ENCODE measurements at regions not wholly inside any gene's neighbourhood (a gene's known extent, or its start where the extent isn't known, plus 50 kb on each side); places are given as distances from the start of the nearest gene placed in this dataset.

DNA sequence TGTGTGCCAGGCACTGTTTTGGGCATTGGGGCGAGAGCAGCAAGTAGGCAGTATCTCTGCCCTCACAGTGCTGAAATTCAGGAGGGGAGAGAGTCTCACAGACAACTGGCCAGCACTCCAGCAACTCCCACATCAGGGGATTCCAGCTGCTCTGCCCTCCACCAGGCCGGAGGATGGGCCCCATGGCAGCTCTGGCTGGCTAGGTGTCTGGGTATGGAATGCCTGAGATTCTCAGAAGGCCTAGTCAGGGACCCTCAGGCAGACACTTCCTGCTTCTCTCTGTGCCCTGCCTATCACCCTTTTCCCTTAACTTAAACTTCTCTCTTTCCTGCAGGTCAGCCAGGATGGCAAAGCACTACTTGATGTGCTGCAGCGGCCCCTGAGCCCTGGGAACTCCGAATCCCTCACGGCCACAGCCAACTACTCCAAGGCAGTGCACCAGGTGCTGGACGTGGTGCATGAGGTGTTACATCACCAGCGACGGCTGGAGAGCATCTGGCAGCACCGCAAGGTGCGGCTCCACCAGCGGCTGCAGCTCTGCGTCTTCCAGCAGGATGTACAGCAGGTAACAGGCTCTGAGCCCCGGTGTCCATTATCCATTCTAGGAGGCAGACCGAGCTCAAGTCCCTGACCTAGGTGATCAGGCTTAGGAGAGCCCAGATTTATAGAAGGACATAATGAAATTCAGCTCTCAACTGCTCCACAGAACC, 342.2 kb upstream of the ROPN1 start:
- no peak for TF ChIP-seq EZH2phosphoT487 (IDR thresholded peaks at IDR 0.05; ENCODE audit: borderline replicate concordance, low read depth, low read length)
- TF ChIP-seq, protein P1, sequence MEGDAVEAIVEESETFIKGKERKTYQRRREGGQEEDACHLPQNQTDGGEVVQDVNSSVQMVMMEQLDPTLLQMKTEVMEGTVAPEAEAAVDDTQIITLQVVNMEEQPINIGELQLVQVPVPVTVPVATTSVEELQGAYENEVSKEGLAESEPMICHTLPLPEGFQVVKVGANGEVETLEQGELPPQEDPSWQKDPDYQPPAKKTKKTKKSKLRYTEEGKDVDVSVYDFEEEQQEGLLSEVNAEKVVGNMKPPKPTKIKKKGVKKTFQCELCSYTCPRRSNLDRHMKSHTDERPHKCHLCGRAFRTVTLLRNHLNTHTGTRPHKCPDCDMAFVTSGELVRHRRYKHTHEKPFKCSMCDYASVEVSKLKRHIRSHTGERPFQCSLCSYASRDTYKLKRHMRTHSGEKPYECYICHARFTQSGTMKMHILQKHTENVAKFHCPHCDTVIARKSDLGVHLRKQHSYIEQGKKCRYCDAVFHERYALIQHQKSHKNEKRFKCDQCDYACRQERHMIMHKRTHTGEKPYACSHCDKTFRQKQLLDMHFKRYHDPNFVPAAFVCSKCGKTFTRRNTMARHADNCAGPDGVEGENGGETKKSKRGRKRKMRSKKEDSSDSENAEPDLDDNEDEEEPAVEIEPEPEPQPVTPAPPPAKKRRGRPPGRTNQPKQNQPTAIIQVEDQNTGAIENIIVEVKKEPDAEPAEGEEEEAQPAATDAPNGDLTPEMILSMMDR (conservative IDR thresholded peaks at IDR 0.05; ENCODE audit: low read length) = no peak
- H3K4me2 ChIP-seq (ENCODE audit: low read length) = no peak overlapping the region
- ChIA-PET CTCF (ENCODE audit: unreplicated experiment) (no interaction called here), POLR2A (no interaction called here)
- DNase-seq (ENCODE audit: low spot score) = no peak
- H4K20me1 ChIP-seq (ENCODE audit: insufficient read depth, low read length) = no peaks in the 10 kb centered on the region
- no peak overlapping the region for H2AFZ ChIP-seq (ENCODE audit: low read length)
- BruUV-seq (replicated peaks) = no TSS peak
- H3K36me3 ChIP-seq (ENCODE audit: insufficient read depth, low read length) = no peaks in the 10 kb centered on the region
- H3K9me3 ChIP-seq (ENCODE audit: low read length) = no peaks in the 10 kb centered on the region
- H3K9me2 ChIP-seq (ENCODE audit: insufficient read depth, low read length) = no peaks in the 10 kb centered on the region
- no peak overlapping the region for H3K4me3 ChIP-seq (ENCODE audit: low read depth, low read length, poor library complexity, severe bottlenecking)
- intact Hi-C loops (cut with micrococcal nuclease; ENCODE audit: unreplicated experiment) = no loop called here
- no peaks in the 10 kb centered on the region for H3K79me2 ChIP-seq (ENCODE audit: insufficient read depth, low read depth, low read length)
- H3K4me1 ChIP-seq (ENCODE audit: insufficient read depth, low read length, poor library complexity, severe bottlenecking) = no peaks in the 10 kb centered on the region
- H3K27ac ChIP-seq (ENCODE audit: low read depth, low read length, poor library complexity, severe bottlenecking) = no peak overlapping the region

DNA sequence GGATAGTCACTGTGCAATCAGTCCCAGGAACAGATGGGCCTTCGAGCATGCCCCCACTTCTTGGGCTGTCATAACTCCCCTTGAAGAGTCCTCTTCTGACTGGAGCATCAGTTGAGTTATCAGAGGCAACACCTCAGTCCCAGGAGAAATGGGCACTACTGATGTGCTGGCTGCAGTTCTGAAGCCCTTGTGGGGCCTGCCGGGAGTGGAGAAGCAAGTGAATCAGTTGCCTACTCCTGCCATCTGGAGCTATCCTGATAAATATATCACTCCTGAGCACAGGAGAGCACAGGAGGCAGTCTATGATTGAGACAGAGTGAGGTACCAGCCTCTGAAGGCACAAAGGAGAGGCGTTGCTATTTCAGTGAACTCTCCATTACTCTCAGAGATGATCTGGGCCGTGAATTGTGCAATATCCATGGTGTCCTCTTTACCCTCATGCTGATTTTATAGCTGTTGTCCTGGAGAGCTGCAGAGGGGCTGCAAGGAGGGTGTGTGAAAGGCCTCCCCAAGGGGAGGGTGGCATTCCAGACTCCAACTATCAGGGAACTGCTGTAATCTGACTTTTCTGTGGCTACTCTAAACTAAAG, 344.2 kb upstream of the ROPN1 start:
- no peaks in the 10 kb centered on the region for H3K36me3 ChIP-seq (ENCODE audit: insufficient read depth, low read length)
- intact Hi-C loops (cut with micrococcal nuclease; ENCODE audit: unreplicated experiment) = no loop called here
- ChIA-PET CTCF (ENCODE audit: unreplicated experiment) (no interaction called here), POLR2A (no interaction called here)
- DNase-seq (ENCODE audit: low spot score) = no peak
- no peak overlapping the region for H3K27ac ChIP-seq (ENCODE audit: low read depth, low read length, poor library complexity, severe bottlenecking)
- H3K9me2 ChIP-seq (ENCODE audit: insufficient read depth, low read length) = no peaks in the 10 kb centered on the region
- H2AFZ ChIP-seq (ENCODE audit: low read length) = no peak overlapping the region
- TF ChIP-seq, protein P1 (conservative IDR thresholded peaks at IDR 0.05; ENCODE audit: low read length) = no peak
- no peak for TF ChIP-seq EZH2phosphoT487 (IDR thresholded peaks at IDR 0.05; ENCODE audit: borderline replicate concordance, low read depth, low read length)
- no peaks in the 10 kb centered on the region for H4K20me1 ChIP-seq (ENCODE audit: insufficient read depth, low read length)
- H3K4me1 ChIP-seq (ENCODE audit: insufficient read depth, low read length, poor library complexity, severe bottlenecking) = no peaks in the 10 kb centered on the region
- no peak overlapping the region for H3K4me2 ChIP-seq (ENCODE audit: low read length)
- no peaks in the 10 kb centered on the region for H3K79me2 ChIP-seq (ENCODE audit: insufficient read depth, low read depth, low read length)
- no peaks in the 10 kb centered on the region for H3K9me3 ChIP-seq (ENCODE audit: low read length)
- no TSS peak for BruUV-seq (replicated peaks)
- H3K4me3 ChIP-seq (ENCODE audit: low read depth, low read length, poor library complexity, severe bottlenecking) = no peak overlapping the region

DNA sequence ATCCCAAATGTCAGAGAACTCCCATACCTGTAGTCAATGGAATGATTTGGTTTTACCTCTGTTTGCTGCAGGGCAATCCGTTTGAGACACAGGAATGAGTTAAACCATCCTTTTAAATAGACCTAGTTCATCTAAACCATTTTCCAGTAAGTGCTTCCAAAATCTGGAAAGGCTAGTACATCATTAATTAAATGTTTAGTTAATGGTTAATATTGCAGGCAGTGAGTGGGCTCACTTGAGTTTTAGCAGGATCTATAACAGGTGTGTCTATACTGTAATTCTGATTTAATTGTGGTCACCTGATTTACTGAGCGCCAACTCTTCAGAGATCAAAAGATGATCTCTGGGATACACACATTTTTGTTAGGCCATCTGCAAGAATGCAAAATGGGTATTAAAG, 353.9 kb upstream of the ROPN1 start:
- BruUV-seq (replicated peaks) = no TSS peak
- no peak overlapping the region for H2AFZ ChIP-seq (ENCODE audit: low read length)
- CTCF ChIA-PET (ENCODE audit: unreplicated experiment) = no interaction called here
- no peaks in the 10 kb centered on the region for H4K20me1 ChIP-seq (ENCODE audit: insufficient read depth, low read length)
- no peak overlapping the region for H3K4me2 ChIP-seq (ENCODE audit: low read length)
- no peaks in the 10 kb centered on the region for H3K79me2 ChIP-seq (ENCODE audit: insufficient read depth, low read depth, low read length)
- H3K9me2 ChIP-seq (ENCODE audit: insufficient read depth, low read length) = no peaks in the 10 kb centered on the region
- POLR2A ChIA-PET = no interaction called here
- intact Hi-C loops (cut with micrococcal nuclease; ENCODE audit: unreplicated experiment) = no loop called here
- TF ChIP-seq EZH2phosphoT487 (IDR thresholded peaks at IDR 0.05; ENCODE audit: borderline replicate concordance, low read depth, low read length) = no peak
- TF ChIP-seq, protein P1 (conservative IDR thresholded peaks at IDR 0.05; ENCODE audit: low read length) = no peak
- no peak overlapping the region for H3K27ac ChIP-seq (ENCODE audit: low read depth, low read length, poor library complexity, severe bottlenecking)
- no peak overlapping the region for H3K4me3 ChIP-seq (ENCODE audit: low read depth, low read length, poor library complexity, severe bottlenecking)
- H3K9me3 ChIP-seq (ENCODE audit: low read length) = no peaks in the 10 kb centered on the region
- DNase-seq (ENCODE audit: low spot score) = no peak
- no peaks in the 10 kb centered on the region for H3K36me3 ChIP-seq (ENCODE audit: insufficient read depth, low read length)
- no peaks in the 10 kb centered on the region for H3K4me1 ChIP-seq (ENCODE audit: insufficient read depth, low read length, poor library complexity, severe bottlenecking)

Measured in OCI-LY7 (cell line).